HCT116 (cell line): ENCODE measurements at regions not wholly inside any gene's neighbourhood (a gene's known extent, or its start where the extent isn't known, plus 50 kb on each side); places are given as distances from the start of the nearest gene placed in this dataset.

Experiments
- TF ChIP-seq, protein P1 (sequence below): IDR thresholded peaks from 2 replicates; pipeline ENCODE4 v1.6.1; 2012
- TF ChIP-seq, protein P2 (sequence below), 3 experiments: fragments of 200-600 bp in 1 of 3; sonication (generic) in 1 of 3; IDR thresholded peaks in 2 of 3; conservative IDR thresholded peaks in 1 of 3; 2 replicates each; pipeline ENCODE4 v1.5.1; 2012 to 2017; ENCODE audit warnings: low read depth in 2 of 3, low read length in 2 of 3, antibody characterized with exemption in 1 of 3, borderline replicate concordance in 1 of 3, control low read depth in 1 of 3, mild to moderate bottlenecking in 1 of 3, mixed read lengths in 1 of 3, mixed run types in 1 of 3, moderate library complexity in 1 of 3; ENCODE audit not compliant: insufficient read depth in 1 of 3

DNA sequence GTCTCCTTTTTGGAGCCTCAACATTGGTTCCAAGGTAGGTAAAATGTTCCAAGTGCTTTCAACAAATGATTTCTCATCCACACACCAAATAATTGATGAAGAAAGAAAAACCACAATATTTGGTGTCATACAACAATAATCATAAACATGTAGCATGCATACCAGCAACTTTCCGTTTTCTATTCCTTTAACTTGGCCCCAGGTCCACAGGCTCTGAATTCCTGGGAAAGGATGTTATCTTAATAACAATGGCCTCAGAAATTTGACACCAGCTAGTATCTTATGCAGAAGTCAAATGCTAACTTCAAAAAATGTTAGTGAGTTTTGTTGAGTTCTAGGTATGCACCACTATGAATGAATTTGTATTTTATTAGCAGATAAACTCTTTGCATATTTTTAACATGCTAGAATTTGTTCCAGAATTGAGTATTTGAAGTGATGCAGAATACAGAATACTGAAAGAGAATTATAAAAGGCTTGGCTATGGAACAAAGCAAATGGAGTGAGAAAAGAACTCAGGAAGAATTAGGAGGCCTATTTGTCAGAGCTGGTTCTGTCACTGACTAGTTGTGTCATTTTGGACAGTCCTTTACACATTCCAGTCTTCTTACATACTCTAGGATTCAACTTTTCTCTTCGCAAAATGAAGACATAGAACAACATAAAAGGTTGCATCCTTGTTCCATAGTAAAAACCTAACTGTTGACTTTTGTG, 435.3 kb upstream of the TNC start:
- TF ChIP-seq, protein P1, sequence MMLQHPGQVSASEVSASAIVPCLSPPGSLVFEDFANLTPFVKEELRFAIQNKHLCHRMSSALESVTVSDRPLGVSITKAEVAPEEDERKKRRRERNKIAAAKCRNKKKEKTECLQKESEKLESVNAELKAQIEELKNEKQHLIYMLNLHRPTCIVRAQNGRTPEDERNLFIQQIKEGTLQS: no peak
- TF ChIP-seq, protein P2, sequence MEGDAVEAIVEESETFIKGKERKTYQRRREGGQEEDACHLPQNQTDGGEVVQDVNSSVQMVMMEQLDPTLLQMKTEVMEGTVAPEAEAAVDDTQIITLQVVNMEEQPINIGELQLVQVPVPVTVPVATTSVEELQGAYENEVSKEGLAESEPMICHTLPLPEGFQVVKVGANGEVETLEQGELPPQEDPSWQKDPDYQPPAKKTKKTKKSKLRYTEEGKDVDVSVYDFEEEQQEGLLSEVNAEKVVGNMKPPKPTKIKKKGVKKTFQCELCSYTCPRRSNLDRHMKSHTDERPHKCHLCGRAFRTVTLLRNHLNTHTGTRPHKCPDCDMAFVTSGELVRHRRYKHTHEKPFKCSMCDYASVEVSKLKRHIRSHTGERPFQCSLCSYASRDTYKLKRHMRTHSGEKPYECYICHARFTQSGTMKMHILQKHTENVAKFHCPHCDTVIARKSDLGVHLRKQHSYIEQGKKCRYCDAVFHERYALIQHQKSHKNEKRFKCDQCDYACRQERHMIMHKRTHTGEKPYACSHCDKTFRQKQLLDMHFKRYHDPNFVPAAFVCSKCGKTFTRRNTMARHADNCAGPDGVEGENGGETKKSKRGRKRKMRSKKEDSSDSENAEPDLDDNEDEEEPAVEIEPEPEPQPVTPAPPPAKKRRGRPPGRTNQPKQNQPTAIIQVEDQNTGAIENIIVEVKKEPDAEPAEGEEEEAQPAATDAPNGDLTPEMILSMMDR (IDR thresholded peaks at IDR 0.05 in 2 of 3, conservative IDR thresholded peaks at IDR 0.05 in 1 of 3; ENCODE audit: borderline replicate concordance in 1 of 3, insufficient read depth in 1 of 3, low read depth in 2 of 3, low read length in 2 of 3): no peak
